ENCODE measurements at regions not wholly inside any gene's neighbourhood (a gene's known extent, or its start where the extent isn't known, plus 50 kb on each side); places are given as distances from the start of the nearest gene placed in this dataset.

- TF ChIP-seq, protein P1, sequence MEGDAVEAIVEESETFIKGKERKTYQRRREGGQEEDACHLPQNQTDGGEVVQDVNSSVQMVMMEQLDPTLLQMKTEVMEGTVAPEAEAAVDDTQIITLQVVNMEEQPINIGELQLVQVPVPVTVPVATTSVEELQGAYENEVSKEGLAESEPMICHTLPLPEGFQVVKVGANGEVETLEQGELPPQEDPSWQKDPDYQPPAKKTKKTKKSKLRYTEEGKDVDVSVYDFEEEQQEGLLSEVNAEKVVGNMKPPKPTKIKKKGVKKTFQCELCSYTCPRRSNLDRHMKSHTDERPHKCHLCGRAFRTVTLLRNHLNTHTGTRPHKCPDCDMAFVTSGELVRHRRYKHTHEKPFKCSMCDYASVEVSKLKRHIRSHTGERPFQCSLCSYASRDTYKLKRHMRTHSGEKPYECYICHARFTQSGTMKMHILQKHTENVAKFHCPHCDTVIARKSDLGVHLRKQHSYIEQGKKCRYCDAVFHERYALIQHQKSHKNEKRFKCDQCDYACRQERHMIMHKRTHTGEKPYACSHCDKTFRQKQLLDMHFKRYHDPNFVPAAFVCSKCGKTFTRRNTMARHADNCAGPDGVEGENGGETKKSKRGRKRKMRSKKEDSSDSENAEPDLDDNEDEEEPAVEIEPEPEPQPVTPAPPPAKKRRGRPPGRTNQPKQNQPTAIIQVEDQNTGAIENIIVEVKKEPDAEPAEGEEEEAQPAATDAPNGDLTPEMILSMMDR (IDR thresholded peaks at IDR 0.05; ENCODE audit: insufficient read depth, low read depth, low read length) = no peak
- POLR2A ChIA-PET = interaction anchor here (0.7 kb wide), 1 partner anchor 1193 kb away, joined by 4 read pairs; no protein-coding TSS in a partner anchor
- Histone ChIP-seq H3K27me3 (ENCODE audit: control insufficient read depth, insufficient read depth, low read length) (no peaks in the 10 kb centered on the region; the same call in 1 of the 2 replicates), H3K36me3 (ENCODE audit: control insufficient read depth, insufficient read depth, low read length) (no peaks in the 10 kb centered on the region), H3K4me3 (ENCODE audit: low read depth, low read length) (no peak overlapping the region)
- DNase-seq (ENCODE audit: low read depth) = no peak
- CTCF ChIA-PET = no interaction called here
Measured at GRCh38 chr4:151887816-151888180, 127.0 kb upstream of the GATB start.

GRCh38 chr4:151887031-151887815, 126.4 kb upstream of the GATB start:
- H3K36me3 ChIP-seq (ENCODE audit: control insufficient read depth, insufficient read depth, low read length) = no peaks in the 10 kb centered on the region
- POLR2A ChIA-PET = interaction anchor here (0.7 kb wide), 1 partner anchor 1193 kb away, joined by 4 read pairs; no protein-coding TSS in a partner anchor
- TF ChIP-seq, protein P1 (IDR thresholded peaks at IDR 0.05; ENCODE audit: insufficient read depth, low read depth, low read length) = no peak
- DNase-seq (ENCODE audit: low read depth) = no peak
- CTCF ChIA-PET = interaction anchor here (0.6 kb wide), 1 partner anchor 52 kb away, joined by 3 read pairs; no protein-coding TSS in a partner anchor
- H3K27me3 ChIP-seq (ENCODE audit: control insufficient read depth, insufficient read depth, low read length) = no peaks in the 10 kb centered on the region; the same call in 1 of the 2 replicates
- H3K4me3 ChIP-seq (ENCODE audit: low read depth, low read length) = no peak overlapping the region

- ChIA-PET POLR2A (no interaction called here), CTCF (no interaction called here)
- Histone ChIP-seq H3K36me3 (ENCODE audit: control insufficient read depth, insufficient read depth, low read length) (no peaks in the 10 kb centered on the region), H3K27me3 (ENCODE audit: control insufficient read depth, insufficient read depth, low read length) (peaks cover 1% of the 10 kb centered on the region; the same call in 1 of the 2 replicates), H3K4me3 (ENCODE audit: low read depth, low read length) (no peak overlapping the region)
- TF ChIP-seq, protein P1 (IDR thresholded peaks at IDR 0.05; ENCODE audit: insufficient read depth, low read depth, low read length) = no peak
- DNase-seq (ENCODE audit: low read depth) = no peak
Measured at GRCh38 chr4:151885123-151885522, 124.3 kb upstream of the GATB start.

GRCh38 chr4:151883747-151884146, 122.9 kb upstream of the GATB start:
- DNase-seq (ENCODE audit: low read depth) = no peak
- peaks cover 1% of the 10 kb centered on the region; the same call in 1 of the 2 replicates for H3K27me3 ChIP-seq (ENCODE audit: control insufficient read depth, insufficient read depth, low read length)
- ChIA-PET CTCF (no interaction called here), POLR2A (no interaction called here)
- no peaks in the 10 kb centered on the region for H3K36me3 ChIP-seq (ENCODE audit: control insufficient read depth, insufficient read depth, low read length)
- TF ChIP-seq, protein P1 (IDR thresholded peaks at IDR 0.05; ENCODE audit: insufficient read depth, low read depth, low read length) = no peak
- no peak overlapping the region for H3K4me3 ChIP-seq (ENCODE audit: low read depth, low read length)

DNA sequence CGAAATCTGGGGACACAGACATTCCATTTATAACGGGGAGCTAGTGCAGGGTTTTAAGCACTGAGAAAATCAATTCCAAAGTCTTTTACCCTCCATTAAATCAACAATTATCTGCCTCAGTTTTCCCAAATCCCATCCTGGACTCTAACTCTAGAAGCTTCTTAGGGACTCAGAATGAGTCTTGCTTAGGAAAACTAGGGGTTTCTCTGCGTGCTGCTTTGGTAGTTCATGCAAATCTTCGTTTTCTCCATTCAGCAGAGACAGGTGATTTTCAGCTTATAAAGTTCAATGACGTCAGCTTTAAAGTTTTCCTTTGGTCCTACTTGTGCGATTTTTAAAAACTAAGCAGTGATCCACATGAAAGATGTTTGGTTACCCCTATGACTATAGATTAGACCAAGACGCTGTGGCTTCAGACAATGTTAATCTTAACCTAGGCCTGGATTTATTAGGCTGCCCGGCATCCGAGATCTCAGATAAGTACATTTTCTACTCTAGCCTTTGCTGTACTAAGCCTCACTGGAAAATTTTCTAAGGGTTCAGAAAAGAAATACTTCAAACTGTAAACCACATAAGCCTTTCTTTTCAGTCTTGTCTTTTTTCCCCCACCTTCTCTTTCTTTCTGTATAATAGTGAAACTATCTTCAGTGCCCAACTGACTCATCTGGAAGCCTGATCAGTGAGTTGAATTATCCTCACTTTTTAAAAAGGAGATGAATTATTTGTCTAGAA, 121.4 kb upstream of the GATB start:
- H3K27me3 ChIP-seq (ENCODE audit: control insufficient read depth, insufficient read depth, low read length) = peaks cover 1% of the 10 kb centered on the region
- TF ChIP-seq, protein P1 (IDR thresholded peaks at IDR 0.05; ENCODE audit: insufficient read depth, low read depth, low read length) = no peak
- DNase-seq (ENCODE audit: low read depth) = no peak
- POLR2A ChIA-PET = no interaction called here
- CTCF ChIA-PET = interaction anchor here (0.8 kb wide), 1 partner anchor 488 kb away, joined by 3 read pairs; no protein-coding TSS in a partner anchor
- no peaks in the 10 kb centered on the region for H3K36me3 ChIP-seq (ENCODE audit: control insufficient read depth, insufficient read depth, low read length)
- H3K4me3 ChIP-seq (ENCODE audit: low read depth, low read length) = no peak overlapping the region

Data from BJ (cell line).